K562 (cell line): ENCODE measurements at regions not wholly inside any gene's neighbourhood (a gene's known extent, or its start where the extent isn't known, plus 50 kb on each side); places are given as distances from the start of the nearest gene placed in this dataset.
"Not testable (repeated sequence)": the region's sequence is repeated elsewhere in the genome, so short reads cannot be mapped to it uniquely, and the experiment has no call there.

ENCODE experiments used
- ATF7 ChIP-seq: fragments of 450-650 bp; IDR thresholded peaks from 2 replicates; pipeline ENCODE4 v1.7.1; 2014; ENCODE audit warnings: mild to moderate bottlenecking, moderate library complexity
- CC2D1A ChIP-seq: fragments of 450-650 bp; IDR thresholded peaks from 2 replicates; pipeline ENCODE4 v1.6.1; 2017; ENCODE audit warnings: mild to moderate bottlenecking
- DEAF1 ChIP-seq: fragments of 450-650 bp; formaldehyde crosslinking; IDR thresholded peaks from 2 replicates; pipeline ENCODE4 v1.4.0; 2020; ENCODE audit warnings: mild to moderate bottlenecking, moderate library complexity
- HCFC1 ChIP-seq: IDR thresholded peaks from 2 replicates; pipeline ENCODE4 v1.6.1; 2012; ENCODE audit warnings: low read depth, low read length, improper control_type of control experiment
- JUN ChIP-seq, 2 experiments: sonication (generic) in 1 of 2; formaldehyde crosslinking in 1 of 2; IDR thresholded peaks; 2 replicates each; pipeline versions ENCODE4 v1.6.1 to v1.8.0; 2012 to 2022; ENCODE audit warnings: borderline replicate concordance in 2 of 2, mild to moderate bottlenecking in 2 of 2, improper control_type of control experiment in 1 of 2, low read depth in 1 of 2, low read length in 1 of 2, missing genetic modification reagents in 1 of 2
- MAZ ChIP-seq, 2 experiments: fragments of 450-650 bp in 1 of 2; sonication (generic) in 1 of 2; formaldehyde crosslinking; IDR thresholded peaks in 1 of 2; conservative IDR thresholded peaks in 1 of 2; 2 replicates each; pipeline versions ENCODE4 v1.4.0 to v1.5.0; 2020; ENCODE audit warnings: mild to moderate bottlenecking in 1 of 2, missing genetic modification reagents in 1 of 2
- NFRKB ChIP-seq: fragments of 450-650 bp; IDR thresholded peaks from 2 replicates; pipeline ENCODE4 v1.6.1; 2016; ENCODE audit warnings: low read depth
- NR4A1 ChIP-seq, 2 experiments: fragments of 250-450 bp in 1 of 2; fragments of 450-650 bp in 1 of 2; sonication (Bioruptor Pico) in 1 of 2; IDR thresholded peaks; 2 replicates each; pipeline versions ENCODE4 v1.4.0 to v1.6.1; 2016 to 2020; ENCODE audit warnings: mild to moderate bottlenecking in 2 of 2, missing compliant biosample characterization in 1 of 2, missing genetic modification characterization in 1 of 2, moderate library complexity in 1 of 2
- TRIM24 ChIP-seq, 2 experiments: fragments of 450-650 bp; IDR thresholded peaks; 2 replicates each; pipeline ENCODE4 v1.6.1; 2016
- ZFP30 ChIP-seq: fragments of 250-450 bp; sonication (Bioruptor Pico); IDR thresholded peaks from 2 replicates; pipeline ENCODE4 v1.8.0; 2022; ENCODE audit warnings: moderate library complexity, mild to moderate bottlenecking, inconsistent platforms, borderline replicate concordance
- ZNF436 ChIP-seq: fragments of 250-450, 450-650 bp; sonication (Bioruptor Pico); formaldehyde crosslinking; IDR thresholded peaks from 2 replicates; pipeline ENCODE4 v1.7.0; 2020; ENCODE audit warnings: mild to moderate bottlenecking
- ZNF449 ChIP-seq: fragments of 250-450 bp; sonication (Bioruptor Pico); IDR thresholded peaks from 2 replicates; pipeline ENCODE4 v1.8.0; 2022; ENCODE audit warnings: moderate library complexity, mild to moderate bottlenecking, inconsistent platforms
- ZNF586 ChIP-seq: fragments of 450-650 bp; formaldehyde crosslinking; conservative IDR thresholded peaks from 2 replicates; pipeline ENCODE4 v1.4.0; 2020; ENCODE audit warnings: mild to moderate bottlenecking, moderate library complexity

- 0 out of 2 replicates have a peak, but pooled peaks have one; percentile 55 for TF ChIP-seq ZNF449 (CRISPR knock-in tag)
- 0 out of 2 replicates have a peak, but pooled peaks have one; percentile 44 for TF ChIP-seq ZNF586 (CRISPR knock-in tag)
- 0 out of 2 replicates have a peak, but pooled peaks have one; percentile 43 for TF ChIP-seq ZFP30 (CRISPR knock-in tag)
- 0 out of 2 replicates have a peak, but pooled peaks have one; percentile 26 for TF ChIP-seq JUN (IDR thresholded peaks at IDR 0.05; ENCODE audit: borderline replicate concordance, low read depth, low read length)
- not testable (repeated sequence) for TF ChIP-seq JUN (CRISPR knock-in tag; IDR thresholded peaks at IDR 0.05; ENCODE audit: borderline replicate concordance); NR4A1 (tag; IDR thresholded peaks at IDR 0.05)
- 0 out of 2 replicates have a peak, but pooled peaks have one; percentile 28 for TF ChIP-seq ZNF436
- peak; percentile 60 to 75; a peak in 2 of 4 replicates for TF ChIP-seq TRIM24 (IDR thresholded peaks at IDR 0.05)
- 0 out of 2 replicates have a peak, but pooled peaks have one; percentile 11 for TF ChIP-seq DEAF1 (CRISPR knock-in tag)
- 0 out of 2 replicates have a peak, but pooled peaks have one; percentile 68 for TF ChIP-seq NFRKB
- peak; percentile 63; the same call in 1 of the 2 replicates for TF ChIP-seq CC2D1A
- peak; percentile 68; the same call in 1 of the 2 replicates for TF ChIP-seq ATF7
- peak; percentile 50 to 51; a peak in 2 of 4 replicates for TF ChIP-seq MAZ (CRISPR knock-in tag; conservative IDR thresholded peaks at IDR 0.05 in 1 of 2, IDR thresholded peaks at IDR 0.05 in 1 of 2)
- TF ChIP-seq NR4A1 (CRISPR knock-in tag; IDR thresholded peaks at IDR 0.05): peak; percentile 92; the same call in 1 of the 2 replicates
- TF ChIP-seq HCFC1: peak; percentile 49; the same call in 1 of the 2 replicates
Measured at GRCh38 chr5:21485458-21486000, 1367.6 kb downstream of the CDH12 start (continued).
